Mucosa of gallbladder (tissue), 1 donor: ENCODE measurements at regions not wholly inside any gene's neighbourhood (a gene's known extent, or its start where the extent isn't known, plus 50 kb on each side); places are given as distances from the start of the nearest gene placed in this dataset.
"Not testable (repeated sequence)": the region's sequence is repeated elsewhere in the genome, so short reads cannot be mapped to it uniquely, and the experiment has no call there.

Experiments
- DNase-seq: peaks from one replicate; pipeline ENCODE4 v3.0.0-alpha.2; 2020; ENCODE audit warnings: low spot score
- donor health status: DM: no; HTN: no; CAD: no.

DNA sequence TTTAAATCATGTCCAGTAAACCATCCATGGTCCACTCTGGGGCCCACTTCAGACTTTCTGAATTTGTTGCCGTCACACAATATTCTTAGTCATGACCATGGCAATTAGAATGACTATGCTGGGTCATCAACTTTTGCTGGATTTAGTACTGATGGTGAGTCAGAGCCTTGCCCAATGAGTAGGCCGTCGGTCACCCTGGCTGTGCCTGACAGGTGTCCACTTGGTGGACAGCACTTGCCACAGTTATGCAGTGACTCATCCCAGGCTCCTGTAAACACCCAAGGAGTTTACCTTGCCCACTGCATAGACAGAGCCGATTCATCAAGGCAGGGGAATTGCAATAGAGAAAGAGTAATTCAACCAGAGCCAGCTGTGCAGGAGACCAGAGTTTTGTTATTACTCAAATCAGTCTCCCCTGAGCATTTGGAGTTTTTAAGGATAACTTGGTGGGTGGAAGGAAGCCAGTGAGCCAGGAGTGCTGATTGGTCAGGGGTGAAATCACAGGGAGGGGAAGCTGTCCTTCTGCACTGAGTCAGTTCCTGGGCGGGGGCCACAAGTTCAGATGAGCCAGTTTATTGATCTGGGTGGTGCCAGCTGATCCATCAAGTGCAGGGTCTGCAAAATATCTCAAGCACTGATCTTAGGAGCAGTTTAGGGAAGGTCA, 333.8 kb downstream of the PTPRU start:
- peak; percentile 55 for DNase-seq

DNA sequence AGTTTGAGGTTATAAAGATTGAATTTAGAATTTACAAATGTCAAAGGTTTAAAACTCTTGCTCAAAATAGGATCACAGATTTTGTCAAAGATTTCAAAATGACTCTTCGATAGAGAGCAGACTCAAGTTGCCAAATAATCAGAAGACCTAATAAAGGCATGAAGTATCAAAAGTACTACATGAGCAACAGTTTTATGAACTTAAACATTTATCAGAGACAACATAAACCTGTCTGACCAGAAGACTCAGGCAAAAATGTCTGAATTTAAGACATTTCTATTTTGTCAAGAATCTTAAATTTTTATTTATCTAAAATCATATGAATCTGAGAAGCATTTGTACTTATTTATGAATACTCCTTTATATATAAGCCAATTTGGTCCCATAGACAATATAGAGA, 330.9 kb downstream of the PTPRU start:
- no peak for DNase-seq

DNA sequence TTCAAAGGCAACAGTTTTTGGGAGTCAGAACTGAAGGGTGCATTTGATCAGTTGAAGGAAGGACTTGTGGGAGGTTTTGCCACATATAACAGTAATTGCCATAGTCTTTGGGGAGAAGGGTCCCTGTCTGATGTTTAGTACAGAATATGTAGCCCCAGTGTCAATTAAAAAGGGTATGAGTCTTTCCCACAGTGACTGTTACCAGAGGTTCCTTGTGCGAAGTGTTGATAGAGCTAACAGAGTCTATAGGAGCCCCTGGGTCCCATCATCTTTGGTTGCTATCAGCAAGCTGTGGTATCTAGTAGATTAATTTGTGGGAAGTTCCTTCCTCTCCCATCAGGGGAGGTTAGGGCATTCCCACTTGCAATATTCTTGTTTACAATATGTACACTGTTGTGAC, 329.2 kb downstream of the PTPRU start:
- no peak for DNase-seq

DNA sequence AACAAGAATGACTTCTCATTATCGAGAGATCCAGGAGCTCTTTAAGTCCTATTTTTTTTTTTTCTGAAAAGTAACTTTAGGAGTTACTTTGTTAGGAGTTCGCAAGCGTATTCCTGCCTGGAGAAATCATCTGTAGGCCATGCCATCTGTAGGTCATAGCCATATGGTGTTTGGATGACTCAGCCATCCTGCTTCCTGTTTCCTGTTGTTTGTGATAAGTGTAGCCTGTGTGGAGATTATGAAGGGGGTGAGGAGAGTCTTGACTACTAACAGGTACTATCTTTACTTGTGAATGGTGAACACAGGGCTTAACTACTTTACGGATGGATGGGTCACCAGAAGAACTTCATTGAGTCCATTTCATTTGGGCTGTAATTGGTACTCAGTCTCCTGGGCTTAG, 327.2 kb downstream of the PTPRU start:
- DNase-seq, result no peak

DNA sequence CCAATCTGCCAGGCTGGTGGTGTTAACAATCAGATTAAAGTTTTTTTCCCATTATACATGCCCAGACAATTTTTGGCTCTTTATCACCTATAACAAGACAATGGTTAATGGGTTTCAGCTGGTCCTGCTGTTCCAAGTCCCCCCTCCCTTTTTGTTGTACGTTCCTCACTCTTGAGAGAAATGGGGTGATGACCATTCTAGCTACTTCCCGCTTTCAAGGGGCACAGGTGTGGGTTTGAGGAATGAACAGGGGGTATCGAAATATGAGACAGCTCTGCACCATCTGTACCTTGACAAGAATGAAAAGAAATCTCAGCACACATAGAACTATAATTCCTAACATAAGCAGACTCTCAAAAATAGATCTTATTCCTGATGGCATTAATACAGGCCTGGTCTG, 326.8 kb downstream of the PTPRU start:
- DNase-seq, result no peak

DNA sequence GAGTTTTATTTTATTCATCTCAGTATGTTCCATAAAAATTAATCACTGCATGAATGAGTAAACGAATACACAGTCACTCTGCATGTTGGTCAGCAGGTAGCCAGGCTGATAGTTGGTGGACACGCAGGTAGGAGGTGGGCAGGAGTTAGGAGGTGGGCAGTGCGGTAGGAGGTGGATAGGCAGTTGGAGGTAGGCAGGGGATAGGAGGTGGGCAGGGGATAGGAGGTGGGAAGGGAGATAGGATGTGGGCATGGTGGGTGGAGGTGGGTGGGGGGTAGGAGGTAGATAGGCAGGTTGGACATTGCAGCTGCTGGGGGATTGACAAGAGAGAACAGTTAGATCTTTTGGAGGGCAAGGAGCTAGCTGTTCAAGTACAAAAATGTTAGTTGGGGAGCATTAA, 322.7 kb downstream of the PTPRU start:
- no peak for DNase-seq

- DNase-seq, result no peak
Measured at GRCh38 chr1:29557701-29558600, 321.6 kb downstream of the PTPRU start.

GRCh38 chr1:29557066-29557465, 320.7 kb downstream of the PTPRU start:
- DNase-seq, result no peak

DNA sequence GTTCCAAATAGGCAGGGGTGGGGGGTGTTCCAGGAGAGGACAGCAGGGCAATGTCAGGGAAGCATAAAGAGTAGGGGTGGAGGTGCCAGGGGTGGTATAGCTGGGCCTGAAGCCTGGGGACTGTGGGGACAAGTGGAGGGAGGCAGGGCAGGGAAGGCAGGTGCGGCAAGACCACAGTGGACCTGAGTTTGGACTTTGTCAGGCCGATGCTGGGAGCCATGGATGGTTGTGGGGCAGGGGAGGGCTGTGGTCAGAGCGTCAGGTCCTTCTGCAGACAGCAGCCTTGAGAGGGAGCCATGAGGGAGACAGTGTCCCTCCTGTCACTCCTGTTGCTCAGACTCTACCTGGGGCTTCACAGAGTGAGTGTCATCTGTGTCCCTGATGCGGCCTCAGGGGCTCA, 320.3 kb downstream of the PTPRU start:
- DNase-seq, result no peak

DNA sequence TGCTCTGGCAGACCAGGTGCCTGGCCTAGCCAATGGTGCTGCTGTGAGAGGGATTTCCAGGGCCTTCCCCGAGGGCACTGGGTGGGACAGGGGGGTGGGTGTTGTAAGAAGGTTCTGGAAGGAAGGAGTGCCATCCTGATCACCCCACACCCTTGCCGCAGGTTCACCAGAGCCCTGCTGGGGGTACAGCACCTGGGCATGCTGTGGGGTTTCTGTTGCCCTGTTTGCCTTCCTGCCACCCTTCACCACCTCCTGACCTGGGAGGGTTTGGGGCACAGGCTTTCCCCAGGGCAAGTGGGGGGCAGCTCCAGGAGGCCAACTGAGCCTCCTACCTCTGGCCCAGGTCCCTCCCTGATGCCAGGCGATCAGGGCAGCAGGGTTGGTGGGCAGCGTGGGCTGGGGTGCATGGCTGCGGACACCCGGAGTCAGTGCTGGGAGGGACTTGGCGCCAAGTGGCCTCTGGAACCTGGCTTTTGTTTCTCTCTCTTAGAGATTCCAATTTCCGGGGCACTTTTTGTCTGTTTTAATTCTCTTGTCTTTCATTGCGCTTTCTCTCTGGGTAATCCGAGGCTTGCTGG, 318.8 kb downstream of the PTPRU start:
- DNase-seq, result no peak

- no peak for DNase-seq
Measured at GRCh38 chr1:29554208-29554778, 318.0 kb downstream of the PTPRU start.

- no peak for DNase-seq
Measured at GRCh38 chr1:29551123-29551936, 315.0 kb downstream of the PTPRU start.

- peak; percentile 65 for DNase-seq
Measured at GRCh38 chr1:29550119-29550841, 314.0 kb downstream of the PTPRU start.

- not testable (repeated sequence) for DNase-seq
Measured at GRCh38 chr1:29549728-29550118, 313.4 kb downstream of the PTPRU start.

DNA sequence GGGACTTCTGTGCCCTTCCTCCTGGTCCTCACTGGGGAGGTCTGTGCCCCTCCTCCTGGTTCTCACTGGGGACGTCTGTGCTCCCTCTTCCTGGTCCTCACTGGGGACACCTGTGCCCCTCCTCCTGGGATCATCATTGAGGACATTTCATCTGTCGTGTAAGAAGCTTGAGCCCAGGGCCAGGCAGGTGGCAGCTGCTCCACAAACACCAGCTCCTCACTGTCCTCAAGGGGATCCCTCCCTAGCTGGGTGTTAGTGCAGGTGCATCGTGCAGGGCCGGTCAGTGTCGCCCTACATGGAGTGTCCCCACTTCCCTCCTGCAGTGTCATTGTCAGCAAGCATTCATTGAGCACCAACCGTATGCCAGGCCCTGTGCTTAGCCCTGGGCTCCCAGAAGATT, 312.7 kb downstream of the PTPRU start:
- DNase-seq, result no peak

- DNase-seq, result no peak
Measured at GRCh38 chr1:29548091-29548490, 311.8 kb downstream of the PTPRU start.

DNA sequence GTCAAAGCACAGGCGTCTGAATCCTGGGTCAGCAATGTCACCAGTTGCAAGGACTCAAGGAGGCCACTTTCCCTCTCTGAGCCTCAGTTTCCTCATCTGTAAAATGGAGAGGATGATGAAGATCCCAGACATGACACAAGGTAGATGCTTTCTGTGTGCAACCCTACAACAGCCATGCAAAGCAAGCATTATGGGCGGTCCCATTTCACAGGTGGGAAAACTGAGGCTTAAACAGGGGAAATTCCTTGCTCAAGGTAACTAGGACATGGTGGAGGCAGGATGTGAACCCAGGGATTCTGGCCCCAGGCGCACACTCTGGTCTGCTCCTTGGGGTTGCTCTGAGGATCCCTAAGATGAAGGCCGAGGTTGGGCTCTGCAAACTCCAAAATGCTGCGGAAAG, 311.0 kb downstream of the PTPRU start:
- no peak for DNase-seq

GRCh38 chr1:29546496-29546895, 310.2 kb downstream of the PTPRU start:
- no peak for DNase-seq

DNA sequence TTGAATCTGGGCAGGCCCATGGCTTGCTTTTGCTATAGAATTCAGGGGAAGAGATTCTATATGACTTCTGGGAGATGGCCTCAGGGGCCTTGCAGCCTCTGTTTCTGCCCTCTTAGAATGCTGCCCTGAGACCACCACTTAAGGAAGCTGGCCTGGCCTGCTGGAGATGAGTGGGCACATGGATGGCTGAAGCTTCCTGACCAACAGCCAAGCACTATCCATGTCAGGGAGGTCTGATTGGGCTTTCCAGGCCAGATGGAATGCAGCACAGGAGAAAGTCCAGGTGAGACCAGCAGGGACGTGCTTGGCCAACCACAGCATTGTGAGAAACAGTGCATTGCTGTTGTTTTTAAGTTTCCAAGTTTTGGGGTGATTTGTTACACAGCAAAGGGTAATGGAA, 308.1 kb downstream of the PTPRU start:
- DNase-seq, result no peak

DNA sequence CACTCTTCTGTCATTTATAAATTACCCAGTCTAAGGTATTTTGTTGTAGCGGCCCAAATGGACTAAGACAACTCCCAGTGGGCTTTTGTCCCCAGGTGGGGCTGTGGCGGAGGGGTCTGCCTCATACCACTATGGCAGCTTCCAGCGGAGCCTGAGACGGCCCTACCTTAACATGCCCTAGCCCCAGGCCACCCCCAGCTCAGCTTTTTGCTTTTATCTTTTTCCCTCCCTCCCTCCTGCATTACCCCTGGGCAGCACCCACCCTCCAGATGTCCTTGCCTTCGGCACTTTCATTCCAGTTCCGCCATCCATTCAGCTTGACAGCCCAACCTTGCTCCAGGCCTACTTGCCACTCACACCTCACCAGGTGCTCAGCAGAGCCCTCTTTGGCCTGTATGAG, 307.3 kb downstream of the PTPRU start:
- no peak for DNase-seq

- no peak for DNase-seq
Measured at GRCh38 chr1:29542548-29542947, 306.2 kb downstream of the PTPRU start.
